ENCODE measurements at regions not wholly inside any gene's neighbourhood (a gene's known extent, or its start where the extent isn't known, plus 50 kb on each side); places are given as distances from the start of the nearest gene placed in this dataset.

- no peak for TF ChIP-seq CTCF (IDR thresholded peaks at IDR 0.05)
- no peak for TF ChIP-seq ZFX (IDR thresholded peaks at IDR 0.05; ENCODE audit: borderline replicate concordance)
Observed at GRCh38 chr9:78386773-78387172, 89.8 kb downstream of the PSAT1 start.

Data from 22Rv1 (cell line).